HG02884 (cell line): ENCODE measurements at regions not wholly inside any gene's neighbourhood (a gene's known extent, or its start where the extent isn't known, plus 50 kb on each side); places are given as distances from the start of the nearest gene placed in this dataset.
A peak's percentile ranks its signal among the peaks of the same experiment; 100 is the strongest.
"Not testable (repeated sequence)": the region's sequence is repeated elsewhere in the genome, so short reads cannot be mapped to it uniquely, and the experiment has no call there.

Experiments
- ATAC-seq: cut with Tn5 transposase; IDR thresholded peaks from one replicate; pipeline ENCODE4 v1.9.1; 2021; ENCODE audit warnings: mild to moderate bottlenecking, moderate library complexity; ENCODE audit not compliant: unreplicated experiment

DNA sequence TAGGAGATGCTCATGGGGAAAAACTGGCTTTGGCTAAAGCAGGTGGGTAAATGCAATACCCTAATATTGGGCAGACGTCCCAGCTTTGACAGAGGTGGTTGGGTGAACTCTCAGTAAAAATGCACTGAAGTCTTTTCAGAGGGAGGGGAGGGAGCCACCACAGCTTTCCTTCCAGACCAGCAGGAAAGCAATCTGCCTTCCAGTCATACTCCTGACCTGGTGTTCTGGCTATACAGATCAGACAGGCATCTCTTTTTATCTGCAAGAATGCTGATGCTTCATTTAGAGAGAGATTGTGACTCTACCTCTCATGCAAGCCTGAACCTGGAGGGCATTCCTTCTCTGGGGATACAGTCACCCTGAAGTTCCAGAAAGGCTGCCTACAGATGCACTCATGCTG, 52.6 kb upstream of the ICA1 start:
- no peak for ATAC-seq

DNA sequence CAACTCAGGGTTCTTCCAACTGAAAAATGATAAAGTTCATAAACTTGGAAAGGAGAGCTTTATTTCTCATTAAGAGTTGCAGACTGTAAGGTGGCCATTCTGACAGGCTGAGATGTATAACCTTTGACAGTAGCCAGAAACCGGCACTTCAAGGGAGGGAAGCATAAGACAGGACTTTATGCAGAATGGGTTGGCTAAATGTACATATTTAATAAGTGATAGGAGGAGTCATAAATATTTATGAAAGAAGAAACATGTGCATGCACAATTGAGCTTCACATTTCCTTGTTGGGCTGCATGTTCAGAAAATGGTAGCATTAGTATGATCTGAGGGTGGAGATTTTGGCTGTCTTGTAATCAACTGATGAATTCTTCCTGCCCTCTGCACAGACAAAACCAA, 57.1 kb upstream of the ICA1 start:
- no peak for ATAC-seq

DNA sequence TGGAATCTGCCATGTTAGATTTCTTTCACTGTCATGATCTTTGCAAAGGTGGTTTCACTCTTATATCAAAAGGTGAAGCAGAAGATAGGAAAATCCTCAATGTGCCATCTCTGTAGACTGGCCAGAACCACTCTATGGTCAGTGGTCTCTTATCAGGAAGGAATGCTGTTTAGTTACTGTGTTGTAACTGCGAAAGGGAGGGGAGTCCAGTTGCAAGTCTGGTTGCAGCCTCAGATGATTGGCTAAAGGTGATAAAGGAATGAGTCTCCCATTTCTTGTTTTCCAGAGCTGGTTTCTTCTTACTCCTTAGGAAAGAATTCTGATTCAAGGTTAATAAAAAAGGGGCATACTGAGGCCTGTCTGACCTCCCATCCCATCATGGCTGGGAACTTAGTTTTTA, 58.2 kb upstream of the ICA1 start:
- no peak for ATAC-seq

DNA sequence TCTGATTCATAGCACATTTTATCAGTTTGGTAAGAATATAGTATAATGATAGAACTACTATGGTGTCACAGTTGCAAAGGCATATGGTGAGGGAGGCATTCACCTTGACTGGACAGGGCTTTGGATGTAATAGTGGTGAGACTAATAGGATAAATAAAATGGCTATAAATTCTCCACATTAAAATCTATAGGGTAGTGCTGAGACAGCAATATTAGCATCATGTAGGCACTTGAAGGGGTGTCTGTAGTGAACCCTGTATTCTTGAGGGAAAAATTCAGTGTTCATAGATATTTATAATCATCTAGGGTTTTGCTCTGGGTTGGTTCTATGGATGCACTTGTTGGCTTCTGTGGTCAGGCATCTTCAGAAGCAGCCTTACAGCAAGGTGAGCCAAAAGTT, 59.3 kb upstream of the ICA1 start:
- ATAC-seq = no peak

DNA sequence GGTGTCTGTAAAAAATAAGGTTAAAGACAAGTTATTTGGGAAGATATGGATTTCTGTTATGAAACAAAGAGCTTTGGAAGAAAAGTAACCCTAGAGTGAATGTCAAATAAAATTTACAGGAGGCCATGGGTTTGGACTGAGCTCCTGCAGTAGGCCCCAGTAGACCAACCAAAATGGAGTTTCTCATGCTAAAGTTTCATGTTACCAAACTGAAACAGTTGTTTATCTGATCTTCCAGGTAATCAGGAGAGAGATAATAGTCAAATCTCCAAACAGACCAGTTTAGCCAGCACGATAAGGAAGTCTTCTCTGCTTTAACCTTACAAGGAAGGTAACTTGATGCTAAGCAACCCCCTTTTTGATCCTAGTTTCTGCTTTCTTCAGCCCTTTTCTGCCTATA, 60.7 kb upstream of the ICA1 start:
- ATAC-seq = no peak

DNA sequence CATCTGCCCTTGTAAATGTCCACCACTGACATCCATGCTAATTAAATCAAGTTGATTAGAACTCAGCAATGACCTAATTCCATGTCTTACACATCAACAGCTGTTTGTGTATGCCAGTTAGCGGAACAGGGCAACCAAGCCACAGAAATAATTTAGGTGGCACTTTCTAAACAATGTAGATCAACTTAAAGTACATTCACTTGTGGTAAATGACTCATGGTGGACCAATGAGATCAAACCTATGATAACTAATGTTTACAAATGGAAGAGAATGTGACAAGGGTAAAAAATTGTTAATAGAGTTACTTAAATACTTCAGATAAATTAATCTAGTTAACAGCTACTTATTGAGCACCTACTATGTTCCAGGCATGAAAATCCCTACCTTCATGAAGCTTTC, 63.1 kb upstream of the ICA1 start:
- ATAC-seq = no peak

DNA sequence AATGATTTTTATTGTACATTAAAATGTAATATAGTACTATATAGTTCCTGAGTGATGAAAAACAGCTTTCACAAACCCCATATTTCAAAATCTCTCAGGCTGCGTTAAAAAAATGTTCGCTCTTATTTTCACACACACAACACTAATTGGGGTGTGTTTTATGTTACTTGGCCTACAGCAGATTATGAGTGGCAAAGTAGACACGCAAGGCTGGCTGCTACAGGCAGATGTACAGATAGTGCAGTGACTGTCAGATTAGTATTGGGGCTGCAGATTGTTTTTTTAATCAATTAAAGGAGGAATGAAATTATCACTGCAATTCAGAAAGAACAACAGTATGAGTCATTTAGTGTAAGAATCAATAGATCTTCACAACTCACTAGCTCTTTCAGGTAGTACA, 65.2 kb upstream of the ICA1 start:
- no peak for ATAC-seq

DNA sequence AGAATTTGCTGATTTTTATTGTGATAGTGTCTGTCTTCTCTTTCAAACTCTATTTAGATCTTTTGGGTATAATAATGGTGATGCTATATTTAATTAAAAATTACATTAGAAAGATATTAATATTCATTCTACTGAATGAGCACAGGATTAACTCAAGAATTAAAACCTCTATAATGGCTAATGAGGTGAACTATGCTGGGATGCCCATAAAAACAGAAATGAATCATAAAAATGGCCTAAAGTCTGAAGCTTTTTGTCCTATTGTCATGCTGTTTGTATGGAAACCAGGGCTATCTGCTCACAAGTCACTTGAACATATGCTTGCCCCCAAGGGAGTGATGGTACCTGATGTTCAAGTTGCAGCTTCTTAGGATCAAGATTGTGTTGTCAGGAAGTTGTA, 76.2 kb upstream of the ICA1 start:
- no peak for ATAC-seq

DNA sequence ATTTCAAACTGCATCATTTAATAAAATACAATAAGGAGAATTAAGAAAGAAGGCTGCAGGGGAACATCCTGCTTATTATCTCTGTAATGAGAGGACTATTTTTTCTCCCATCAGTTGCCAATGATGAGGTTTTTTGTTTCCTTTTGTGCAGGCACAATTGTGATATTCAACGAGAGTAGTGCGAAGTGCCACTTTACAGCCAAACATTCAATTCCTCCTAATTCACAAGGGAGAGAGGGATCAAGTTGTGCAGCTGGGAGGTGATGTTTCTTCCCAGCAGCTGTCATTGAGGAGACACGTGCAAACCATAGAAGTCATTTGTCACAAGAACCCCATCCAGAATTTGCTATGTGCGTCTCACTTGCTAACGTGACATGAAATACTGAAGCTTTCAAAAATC, 81.6 kb upstream of the ICA1 start:
- no peak for ATAC-seq

DNA sequence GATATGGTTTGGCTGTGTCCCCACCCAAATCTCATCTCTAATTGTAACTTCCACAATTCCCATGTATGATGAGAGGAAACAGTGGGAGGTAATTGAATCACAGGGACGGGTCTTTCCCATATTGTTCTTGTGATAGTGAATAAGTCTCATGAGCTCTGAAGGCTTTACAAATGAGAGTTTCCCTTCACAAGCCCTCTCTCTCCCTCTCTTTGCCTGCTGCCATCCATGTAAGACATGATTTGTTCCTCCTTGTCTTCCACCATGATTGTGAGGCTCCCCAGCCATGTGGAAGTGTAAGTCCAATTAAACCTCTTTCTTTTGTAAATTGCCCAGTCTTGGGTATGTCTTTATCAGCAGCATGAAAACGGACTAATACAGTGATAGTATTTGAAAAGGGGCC, 85.4 kb upstream of the ICA1 start:
- not testable (repeated sequence) for ATAC-seq

DNA sequence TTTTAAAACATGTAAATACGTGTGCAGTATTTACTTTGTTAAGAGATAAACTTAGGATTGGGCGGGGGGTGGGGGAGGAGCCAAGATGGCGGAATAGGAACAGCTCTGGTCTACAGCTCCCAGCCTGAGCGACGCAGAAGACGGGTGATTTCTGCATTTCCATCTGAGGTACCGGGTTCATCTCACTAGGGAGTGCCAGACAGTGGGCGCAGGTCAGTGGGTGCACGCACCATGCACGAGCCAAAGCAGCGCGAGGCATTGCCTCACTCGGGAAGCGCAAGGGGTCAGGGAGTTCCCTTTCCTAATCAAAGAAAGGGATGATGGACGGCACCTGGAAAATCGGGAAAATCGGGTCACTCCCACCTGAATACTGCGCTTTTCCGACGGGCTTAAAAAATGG, 81.8 kb upstream of the NXPH1 start:
- not testable (repeated sequence) for ATAC-seq

DNA sequence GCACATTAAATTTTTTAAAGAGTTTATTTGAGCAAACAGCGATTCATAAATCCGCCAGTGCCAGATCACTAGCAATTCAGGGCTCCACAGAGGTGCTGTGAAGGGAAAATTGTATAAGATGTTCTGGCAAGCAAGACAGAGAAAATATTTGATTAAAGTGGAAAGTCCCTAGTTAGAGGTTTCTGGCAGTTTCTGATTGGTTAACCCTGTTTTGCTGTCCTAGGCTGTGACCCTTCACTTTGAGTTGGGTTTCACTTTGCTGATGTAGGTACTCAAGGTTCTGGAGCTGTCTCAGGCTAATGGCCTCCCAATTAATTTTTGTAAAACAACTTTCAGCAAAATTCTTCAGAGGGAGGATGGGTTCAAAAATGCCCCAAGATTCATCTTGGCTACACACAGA, 79.4 kb upstream of the NXPH1 start:
- no peak for ATAC-seq

DNA sequence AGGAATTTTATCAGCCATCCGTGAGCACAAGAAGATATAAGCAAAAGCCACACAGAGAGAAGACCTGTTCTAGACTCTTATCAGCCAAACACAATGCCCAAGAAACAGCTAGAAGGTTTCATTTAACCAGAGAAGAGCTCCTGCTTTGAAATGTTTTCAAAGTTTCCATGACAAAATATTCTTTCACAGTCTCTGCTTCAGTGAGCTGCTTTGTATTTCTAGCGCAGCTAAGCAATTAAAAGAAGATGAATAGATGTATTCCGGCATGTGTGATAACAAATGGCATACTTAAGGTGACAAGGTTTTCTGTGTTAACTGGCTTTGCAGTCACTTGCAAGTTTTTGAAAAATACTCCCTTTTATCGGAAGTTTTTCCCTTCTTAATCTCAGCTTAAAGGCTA, 78.9 kb upstream of the NXPH1 start:
- ATAC-seq = no peak

DNA sequence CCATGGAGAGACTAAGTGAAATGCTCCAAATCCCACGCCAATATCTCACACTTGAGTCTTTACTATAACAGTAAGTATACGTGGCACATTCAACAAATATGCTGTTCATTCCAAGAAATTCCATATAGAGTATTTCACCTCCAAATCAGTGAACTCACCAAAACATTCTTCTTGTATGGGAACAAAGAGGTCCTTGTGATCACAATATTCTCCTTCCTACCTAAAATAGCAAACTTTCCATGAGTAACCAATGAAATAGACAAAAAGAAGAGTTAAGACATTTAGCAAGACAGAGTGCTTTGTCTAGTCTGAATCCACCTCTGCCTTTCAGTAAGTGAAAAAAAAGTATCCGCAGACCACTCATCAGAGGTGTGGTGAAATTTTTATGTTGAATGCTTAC, 77.3 kb upstream of the NXPH1 start:
- no peak for ATAC-seq

DNA sequence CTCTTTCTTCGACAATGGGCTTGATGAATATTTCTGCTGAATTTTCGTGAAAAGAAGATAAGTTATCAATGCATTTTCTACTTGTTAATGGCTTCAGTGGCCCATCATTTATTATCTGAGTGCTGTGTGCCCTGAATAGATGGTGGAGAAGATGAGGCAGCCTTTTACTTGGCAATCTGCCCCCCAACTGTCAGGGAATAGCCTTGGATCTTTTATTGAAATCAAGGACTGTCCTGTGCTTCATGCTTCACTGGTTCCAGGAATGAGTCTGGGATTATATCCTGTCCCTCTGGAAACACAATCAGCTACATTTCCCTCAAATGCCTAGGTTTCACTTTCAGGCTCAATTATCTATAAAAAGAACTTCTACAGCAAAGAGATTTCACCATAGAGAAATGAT, 75.9 kb upstream of the NXPH1 start:
- ATAC-seq = no peak

DNA sequence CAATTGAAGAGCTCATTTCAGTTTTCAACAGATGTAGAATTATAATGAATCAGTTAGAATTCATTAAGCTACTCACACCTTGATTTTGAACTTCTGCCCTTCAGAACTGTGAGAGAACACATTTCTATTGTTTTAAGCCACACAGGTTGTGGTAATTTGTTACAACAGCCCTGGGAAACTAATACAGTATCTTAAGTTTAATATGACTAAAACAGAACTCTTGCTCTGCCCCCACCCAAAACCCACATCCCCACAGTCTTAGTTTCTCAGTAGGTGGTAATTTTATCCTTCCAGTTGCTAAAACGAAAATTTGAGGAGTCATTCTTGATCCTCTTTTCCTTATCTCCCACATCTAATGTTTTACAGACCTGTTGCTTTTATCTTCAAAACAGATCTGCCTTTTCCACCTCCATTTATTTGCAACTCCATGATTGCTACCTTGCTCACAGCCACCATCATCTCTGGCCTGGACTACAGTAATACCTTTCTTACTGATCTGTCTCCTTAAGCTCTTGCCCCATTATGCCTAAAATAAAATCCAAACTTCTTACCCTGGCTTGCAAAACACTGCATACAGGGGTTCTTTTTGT, 72.8 kb upstream of the NXPH1 start:
- ATAC-seq = no peak

DNA sequence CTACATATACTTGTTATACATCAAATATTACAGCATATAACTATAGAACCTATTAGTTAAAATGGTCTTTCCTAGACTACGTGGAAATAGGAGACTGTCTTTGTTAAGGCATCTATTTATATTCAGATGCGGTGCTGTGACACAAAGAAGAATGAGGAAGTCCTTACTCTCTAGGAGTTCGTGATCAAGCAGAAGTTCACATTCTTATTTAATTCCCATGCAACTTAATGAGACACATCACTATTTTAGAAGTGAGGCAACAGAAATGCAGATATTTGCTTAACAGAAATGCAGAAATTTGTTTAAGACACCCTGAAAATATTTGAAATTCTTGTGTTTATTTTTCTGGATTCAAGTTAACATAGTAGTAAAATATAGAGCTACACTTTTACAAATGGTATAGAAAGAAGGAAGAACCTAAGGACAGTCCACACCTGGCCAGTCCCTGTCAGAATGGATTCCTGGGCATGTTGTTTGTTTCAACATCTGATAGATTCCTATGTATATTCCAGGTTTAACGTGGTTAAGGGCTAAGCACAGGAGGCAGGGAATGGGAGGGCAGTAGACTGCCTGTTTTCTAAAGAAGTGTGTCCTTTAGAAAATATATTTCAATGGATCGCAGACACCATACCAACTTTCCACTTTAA, 70.6 kb upstream of the NXPH1 start:
- no peak for ATAC-seq

DNA sequence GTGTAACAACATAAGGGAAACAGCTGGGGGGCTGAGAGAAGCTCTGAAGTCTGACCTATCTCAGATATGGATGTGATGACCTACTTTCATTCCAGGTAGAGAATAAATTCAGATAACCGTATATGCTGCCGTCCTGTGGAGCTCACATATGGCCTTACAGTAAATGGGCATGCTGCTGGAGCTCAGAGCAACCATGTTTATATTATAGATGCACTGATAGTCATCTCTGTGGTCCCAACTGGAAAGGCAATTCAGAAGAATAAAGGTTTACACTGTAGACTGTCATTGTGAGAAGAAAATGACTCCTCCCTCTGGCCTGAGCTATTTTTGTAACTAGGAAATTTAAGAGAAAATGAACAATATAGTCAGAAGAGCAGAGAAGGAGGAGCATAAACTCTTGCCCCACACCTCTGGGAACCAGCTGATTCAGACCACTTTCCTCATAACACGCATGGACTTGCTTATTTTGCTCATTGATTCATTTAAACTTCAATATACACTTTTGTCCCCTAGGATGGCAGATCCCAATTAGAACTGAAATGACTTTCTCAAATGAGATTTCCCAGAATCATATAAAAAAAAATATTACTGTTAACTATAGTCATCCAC, 69.9 kb upstream of the NXPH1 start:
- ATAC-seq = no peak

DNA sequence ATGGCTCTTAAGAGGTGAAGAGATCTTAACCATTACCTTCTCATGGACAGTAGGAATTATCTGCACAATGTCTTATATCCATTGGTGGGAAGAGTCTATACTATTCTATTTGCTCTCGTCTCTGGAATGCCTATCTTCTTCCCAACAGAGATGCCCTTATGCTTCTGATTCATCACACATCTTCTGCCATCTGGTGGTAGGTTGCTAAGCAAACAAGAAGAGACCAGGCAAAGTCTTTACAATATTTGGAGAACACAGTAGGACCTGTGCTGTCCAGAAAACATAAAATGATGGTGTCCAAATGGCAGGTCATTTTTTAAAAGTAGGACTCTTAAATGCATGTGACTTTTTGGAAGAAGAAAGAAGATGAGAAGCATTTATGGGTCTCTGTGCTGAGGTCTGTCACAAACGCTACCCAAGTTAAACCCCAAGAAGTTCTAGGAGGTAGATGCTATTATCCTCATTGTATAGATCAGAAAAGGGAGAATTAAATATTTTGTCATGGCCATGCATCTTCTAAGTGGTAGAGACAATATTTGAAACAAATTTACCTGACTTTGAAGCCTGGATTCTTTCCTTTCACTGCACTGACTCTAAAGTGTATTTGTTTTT, 67.8 kb upstream of the NXPH1 start:
- peak; percentile 57 for ATAC-seq

DNA sequence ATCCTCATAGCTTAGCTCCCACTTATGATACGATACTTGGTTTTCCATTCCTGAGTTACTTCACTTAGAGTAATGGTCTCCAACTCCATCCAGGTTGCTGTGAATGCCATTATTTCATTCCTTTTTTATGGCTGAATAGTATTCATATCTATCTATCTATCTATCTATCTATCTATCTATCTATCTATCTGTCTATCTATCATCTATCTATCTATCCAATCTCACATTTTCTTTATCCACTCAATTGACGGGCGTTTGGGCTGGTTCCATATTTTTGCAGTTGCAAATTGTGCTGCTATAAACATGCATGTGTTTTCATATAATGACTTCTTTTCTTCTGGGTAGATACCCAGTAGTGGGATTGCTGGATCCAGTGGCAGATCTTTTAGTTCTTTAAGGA, 65.4 kb upstream of the NXPH1 start:
- not testable (repeated sequence) for ATAC-seq

DNA sequence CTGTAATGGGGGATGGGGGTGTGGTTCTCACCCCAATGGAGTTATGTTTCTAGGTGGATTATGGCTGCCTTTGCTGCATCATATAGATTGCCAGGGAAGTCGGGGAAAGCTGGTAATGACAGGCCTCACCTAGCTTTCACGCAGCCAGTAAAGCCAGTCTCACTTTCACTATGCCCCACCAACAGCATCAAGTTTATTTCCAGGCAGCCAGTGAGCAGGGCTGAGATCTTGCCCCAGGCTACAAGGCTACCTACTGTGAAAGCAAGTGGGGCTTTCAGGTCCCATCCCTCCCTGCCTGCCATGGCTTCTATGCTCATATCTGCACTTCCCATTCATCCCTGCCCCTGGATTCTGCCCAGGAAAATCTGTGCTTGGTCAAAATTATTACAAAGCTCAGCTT, 61.7 kb upstream of the NXPH1 start:
- no peak for ATAC-seq

DNA sequence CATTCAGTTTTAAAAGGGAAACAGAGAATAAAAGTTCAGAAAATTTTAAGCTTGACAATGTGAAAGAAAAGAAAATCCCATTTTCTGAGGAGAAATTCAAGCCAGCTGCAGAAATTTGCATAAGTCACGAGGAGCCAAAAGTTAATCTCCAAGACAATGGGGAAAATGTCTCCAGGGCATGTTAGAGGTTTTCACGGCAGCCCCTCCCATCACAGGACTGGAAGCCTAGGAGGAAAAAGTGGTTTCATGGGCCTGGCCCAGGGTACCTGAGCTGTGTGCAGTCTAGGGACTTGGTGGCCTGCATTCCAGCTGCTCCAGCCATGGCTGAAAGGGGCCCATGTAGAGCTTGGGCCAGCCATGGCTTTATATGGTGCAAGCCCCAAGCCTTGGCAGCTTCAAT, 59.6 kb upstream of the NXPH1 start:
- no peak for ATAC-seq
